Vagina (tissue), 2 donors: ENCODE measurements at regions not wholly inside any gene's neighbourhood (a gene's known extent, or its start where the extent isn't known, plus 50 kb on each side); places are given as distances from the start of the nearest gene placed in this dataset.

Source experiments
- CTCF ChIP-seq, 3 experiments: fragments of 450-650 bp in 2 of 3; fragments of 200-600 bp in 1 of 3; sonication (generic) in 1 of 3; IDR thresholded peaks; one replicate each; pipeline ENCODE4 v1.5.1; 2017 to 2019; ENCODE audit warnings: antibody characterized with exemption in 3 of 3, mild to moderate bottlenecking in 2 of 3, moderate library complexity in 2 of 3
- POLR2A ChIP-seq, 2 donors: fragments of 450-650 bp; IDR thresholded peaks; one replicate each; pipeline ENCODE4 v1.6.1; 2017; ENCODE audit warnings: antibody characterized with exemption in 2 of 2, mild to moderate bottlenecking in 2 of 2, moderate library complexity in 2 of 2
- POLR2AphosphoS5 ChIP-seq, 2 donors: sonication (generic); formaldehyde crosslinking; IDR thresholded peaks; one replicate each; pipeline ENCODE4 v1.9.0; 2017; ENCODE audit warnings: antibody characterized with exemption in 2 of 2, mild to moderate bottlenecking in 2 of 2, low read depth in 1 of 2; ENCODE audit not compliant: insufficient read depth in 1 of 2

GRCh38 chr12:111276146-111276545 lies 92.7 kb downstream of the PHETA1 start:
- no peak for TF ChIP-seq CTCF (IDR thresholded peaks at IDR 0.05)
- no peak for TF ChIP-seq POLR2A (IDR thresholded peaks at IDR 0.05)
- no peak for TF ChIP-seq POLR2AphosphoS5 (IDR thresholded peaks at IDR 0.05; ENCODE audit: insufficient read depth in 1 of 2, low read depth in 1 of 2)
